ENCODE measurements at regions not wholly inside any gene's neighbourhood (a gene's known extent, or its start where the extent isn't known, plus 50 kb on each side); places are given as distances from the start of the nearest gene placed in this dataset.

DNA sequence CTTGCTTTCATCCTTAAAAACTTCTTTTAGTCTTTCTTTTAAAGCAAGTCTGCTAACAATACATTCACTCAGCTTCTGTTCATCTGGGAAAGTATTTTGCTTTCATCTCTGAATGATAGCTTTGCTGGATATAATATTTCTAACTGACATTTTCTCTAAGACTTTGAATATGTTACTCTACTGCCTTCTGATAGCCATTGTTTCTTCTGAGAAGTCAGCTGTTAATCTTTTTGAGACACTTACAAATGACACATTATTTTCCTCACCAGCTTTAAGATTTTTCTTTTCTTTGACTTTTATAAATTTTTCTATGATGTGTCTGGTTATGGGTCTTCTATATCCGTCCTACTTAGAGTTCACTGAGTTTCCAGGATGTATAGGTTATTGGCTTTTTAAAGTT lies 643.1 kb downstream of the KCNA4 start:
- ATAC-seq (no peak), DNase-seq (ENCODE audit: low read depth, low spot score) (no peak)
- no peaks in the 10 kb centered on the region for H3K36me3 ChIP-seq (ENCODE audit: control insufficient read depth, insufficient read depth, low read length)
- no TSS peak for BruUV-seq (replicated peaks)
- no peaks in the 10 kb centered on the region for H3K9me3 ChIP-seq (ENCODE audit: control insufficient read depth, insufficient read depth, low read depth, low read length)
- H3K4me3 ChIP-seq (ENCODE audit: low read depth in 2 of 2, low read length in 2 of 2) = no peak overlapping the region
- no peaks in the 10 kb centered on the region for H3K27me3 ChIP-seq (ENCODE audit: control insufficient read depth, insufficient read depth, low read length)
- H3K4me1 ChIP-seq (ENCODE audit: control insufficient read depth, insufficient read depth, low read length) = no peaks in the 10 kb centered on the region
- intact Hi-C loops (cut with micrococcal nuclease; ENCODE audit: unreplicated experiment) (no loop called here), in situ Hi-C loops (cut with HindIII; ENCODE audit: low pct_unique_long_range_greater_than_20kb, low sequenced_read_pairs) (no loop called here)
- POLR2A ChIA-PET = no interaction called here
- H3K27ac ChIP-seq (ENCODE audit: low read length) = no peak overlapping the region
- CTCF ChIA-PET = no interaction called here
- TF ChIP-seq SIN3A (IDR thresholded peaks at IDR 0.05; ENCODE audit: borderline replicate concordance, insufficient read depth, low read depth, low read length) = no peak
- no peak for TF ChIP-seq TCF7L2 (IDR thresholded peaks at IDR 0.05; ENCODE audit: low read depth, low read length)
- TF ChIP-seq, protein P1, sequence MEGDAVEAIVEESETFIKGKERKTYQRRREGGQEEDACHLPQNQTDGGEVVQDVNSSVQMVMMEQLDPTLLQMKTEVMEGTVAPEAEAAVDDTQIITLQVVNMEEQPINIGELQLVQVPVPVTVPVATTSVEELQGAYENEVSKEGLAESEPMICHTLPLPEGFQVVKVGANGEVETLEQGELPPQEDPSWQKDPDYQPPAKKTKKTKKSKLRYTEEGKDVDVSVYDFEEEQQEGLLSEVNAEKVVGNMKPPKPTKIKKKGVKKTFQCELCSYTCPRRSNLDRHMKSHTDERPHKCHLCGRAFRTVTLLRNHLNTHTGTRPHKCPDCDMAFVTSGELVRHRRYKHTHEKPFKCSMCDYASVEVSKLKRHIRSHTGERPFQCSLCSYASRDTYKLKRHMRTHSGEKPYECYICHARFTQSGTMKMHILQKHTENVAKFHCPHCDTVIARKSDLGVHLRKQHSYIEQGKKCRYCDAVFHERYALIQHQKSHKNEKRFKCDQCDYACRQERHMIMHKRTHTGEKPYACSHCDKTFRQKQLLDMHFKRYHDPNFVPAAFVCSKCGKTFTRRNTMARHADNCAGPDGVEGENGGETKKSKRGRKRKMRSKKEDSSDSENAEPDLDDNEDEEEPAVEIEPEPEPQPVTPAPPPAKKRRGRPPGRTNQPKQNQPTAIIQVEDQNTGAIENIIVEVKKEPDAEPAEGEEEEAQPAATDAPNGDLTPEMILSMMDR (IDR thresholded peaks at IDR 0.05) = no peak
- TF ChIP-seq, protein P2, sequence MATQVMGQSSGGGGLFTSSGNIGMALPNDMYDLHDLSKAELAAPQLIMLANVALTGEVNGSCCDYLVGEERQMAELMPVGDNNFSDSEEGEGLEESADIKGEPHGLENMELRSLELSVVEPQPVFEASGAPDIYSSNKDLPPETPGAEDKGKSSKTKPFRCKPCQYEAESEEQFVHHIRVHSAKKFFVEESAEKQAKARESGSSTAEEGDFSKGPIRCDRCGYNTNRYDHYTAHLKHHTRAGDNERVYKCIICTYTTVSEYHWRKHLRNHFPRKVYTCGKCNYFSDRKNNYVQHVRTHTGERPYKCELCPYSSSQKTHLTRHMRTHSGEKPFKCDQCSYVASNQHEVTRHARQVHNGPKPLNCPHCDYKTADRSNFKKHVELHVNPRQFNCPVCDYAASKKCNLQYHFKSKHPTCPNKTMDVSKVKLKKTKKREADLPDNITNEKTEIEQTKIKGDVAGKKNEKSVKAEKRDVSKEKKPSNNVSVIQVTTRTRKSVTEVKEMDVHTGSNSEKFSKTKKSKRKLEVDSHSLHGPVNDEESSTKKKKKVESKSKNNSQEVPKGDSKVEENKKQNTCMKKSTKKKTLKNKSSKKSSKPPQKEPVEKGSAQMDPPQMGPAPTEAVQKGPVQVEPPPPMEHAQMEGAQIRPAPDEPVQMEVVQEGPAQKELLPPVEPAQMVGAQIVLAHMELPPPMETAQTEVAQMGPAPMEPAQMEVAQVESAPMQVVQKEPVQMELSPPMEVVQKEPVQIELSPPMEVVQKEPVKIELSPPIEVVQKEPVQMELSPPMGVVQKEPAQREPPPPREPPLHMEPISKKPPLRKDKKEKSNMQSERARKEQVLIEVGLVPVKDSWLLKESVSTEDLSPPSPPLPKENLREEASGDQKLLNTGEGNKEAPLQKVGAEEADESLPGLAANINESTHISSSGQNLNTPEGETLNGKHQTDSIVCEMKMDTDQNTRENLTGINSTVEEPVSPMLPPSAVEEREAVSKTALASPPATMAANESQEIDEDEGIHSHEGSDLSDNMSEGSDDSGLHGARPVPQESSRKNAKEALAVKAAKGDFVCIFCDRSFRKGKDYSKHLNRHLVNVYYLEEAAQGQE (IDR thresholded peaks at IDR 0.05; ENCODE audit: insufficient read depth in 1 of 2, low read depth in 2 of 2, low read length in 1 of 2) = no peak
- no peak for TF ChIP-seq POLR2AphosphoS5 (IDR thresholded peaks at IDR 0.05; ENCODE audit: low read depth, low read length)

DNA sequence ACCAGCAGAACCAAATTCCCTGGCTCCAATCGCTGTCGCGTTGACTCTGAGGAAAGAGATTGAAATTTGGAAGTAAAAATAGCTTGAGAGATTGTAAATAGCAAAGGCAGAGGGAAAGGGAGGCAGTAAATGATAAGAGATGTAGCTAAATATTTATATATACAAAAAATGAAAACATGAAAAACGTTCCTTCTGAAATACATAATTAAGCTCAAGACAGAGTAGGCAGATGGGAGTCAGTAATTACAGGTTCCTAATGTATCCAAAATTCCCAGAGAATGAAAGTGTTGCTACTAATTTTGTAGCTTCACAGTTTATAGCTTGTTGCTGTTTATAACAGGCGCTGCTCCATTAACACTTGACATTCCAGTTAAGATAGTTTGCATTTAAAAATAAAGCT lies 648.7 kb downstream of the KCNA4 start:
- H3K27ac ChIP-seq (ENCODE audit: low read length) = no peak overlapping the region
- H3K36me3 ChIP-seq (ENCODE audit: control insufficient read depth, insufficient read depth, low read length) = no peaks in the 10 kb centered on the region
- H3K27me3 ChIP-seq (ENCODE audit: control insufficient read depth, insufficient read depth, low read length) = no peaks in the 10 kb centered on the region
- POLR2A ChIA-PET = no interaction called here
- CTCF ChIA-PET = no interaction called here
- ATAC-seq (no peak), DNase-seq (ENCODE audit: low read depth, low spot score) (no peak)
- no peaks in the 10 kb centered on the region for H3K4me1 ChIP-seq (ENCODE audit: control insufficient read depth, insufficient read depth, low read length)
- H3K9me3 ChIP-seq (ENCODE audit: control insufficient read depth, insufficient read depth, low read depth, low read length) = no peaks in the 10 kb centered on the region
- in situ Hi-C loops (cut with HindIII; ENCODE audit: low pct_unique_long_range_greater_than_20kb, low sequenced_read_pairs) = no loop called here
- intact Hi-C loops (cut with micrococcal nuclease; ENCODE audit: unreplicated experiment) = no loop called here
- BruUV-seq (replicated peaks) = no TSS peak
- TF ChIP-seq, protein P1 (IDR thresholded peaks at IDR 0.05) = no peak
- TF ChIP-seq TCF7L2 (IDR thresholded peaks at IDR 0.05; ENCODE audit: low read depth, low read length) (no peak), POLR2AphosphoS5 (IDR thresholded peaks at IDR 0.05; ENCODE audit: low read depth, low read length) (no peak), SIN3A (IDR thresholded peaks at IDR 0.05; ENCODE audit: borderline replicate concordance, insufficient read depth, low read depth, low read length) (no peak)
- TF ChIP-seq, protein P2 (IDR thresholded peaks at IDR 0.05; ENCODE audit: insufficient read depth in 1 of 2, low read depth in 2 of 2, low read length in 1 of 2) = no peak
- no peak overlapping the region for H3K4me3 ChIP-seq (ENCODE audit: low read depth in 2 of 2, low read length in 2 of 2)
